Activated CD4-positive, alpha-beta T cell treated with anti-CD3 and anti-CD28 coated beads for 48 hours (primary cell): ENCODE measurements at regions not wholly inside any gene's neighbourhood (a gene's known extent, or its start where the extent isn't known, plus 50 kb on each side); places are given as distances from the start of the nearest gene placed in this dataset.
"Not testable (repeated sequence)": the region's sequence is repeated elsewhere in the genome, so short reads cannot be mapped to it uniquely, and the experiment has no call there.

Experiments
- DNase-seq: peaks from one replicate; pipeline ENCODE4 v3.0.0-alpha.2; 2020

DNA sequence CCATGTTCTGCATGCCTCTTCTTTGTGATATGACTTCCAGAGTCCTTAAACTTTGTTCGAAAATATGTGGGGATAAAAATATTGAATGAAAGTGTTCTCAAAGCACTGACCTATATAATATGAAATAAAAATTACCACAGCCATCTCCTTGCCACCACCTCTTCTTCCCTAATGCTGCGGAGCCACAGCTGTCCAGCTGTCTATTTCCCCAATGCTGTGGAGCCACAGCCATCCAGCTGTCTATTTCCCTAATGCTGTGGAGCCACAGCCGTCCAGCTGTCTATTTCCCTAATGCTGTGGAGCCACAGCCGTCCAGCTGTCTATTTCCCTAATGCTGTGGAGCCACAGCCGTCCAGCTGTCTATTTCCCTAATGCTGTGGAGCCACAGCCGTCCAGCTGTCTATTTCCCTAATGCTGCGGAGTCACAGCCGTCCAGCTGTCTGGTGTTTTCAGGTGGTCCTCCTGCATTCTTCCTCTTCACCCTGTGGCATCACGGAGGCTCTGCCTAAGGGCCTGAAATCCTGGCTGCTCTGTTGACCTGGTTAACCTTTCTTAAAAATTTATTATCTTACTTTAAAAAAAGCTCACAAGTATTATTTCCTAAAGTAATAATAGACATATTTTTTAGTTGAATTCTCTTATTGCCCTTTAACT, 266.1 kb upstream of the MEX3C start:
- no peak for DNase-seq

DNA sequence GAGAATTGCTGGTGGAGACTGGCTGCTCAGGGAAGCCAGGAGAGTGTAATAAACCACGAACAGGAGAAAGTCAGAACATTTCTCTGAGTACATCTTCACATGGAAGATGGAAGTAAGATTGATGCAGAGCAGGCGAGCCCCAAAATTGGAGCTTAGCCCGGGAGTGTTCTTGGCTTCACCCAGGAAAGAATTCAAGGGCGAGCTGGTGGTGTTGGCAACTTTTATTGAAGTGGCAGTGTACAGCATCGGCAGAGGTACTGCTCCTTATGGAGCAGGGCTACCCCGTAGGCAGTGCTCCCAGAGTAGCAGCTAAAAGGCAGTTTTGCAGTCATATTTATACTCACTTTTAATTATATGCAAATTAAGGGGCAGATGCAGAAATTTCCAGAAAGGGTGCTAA, 281.4 kb upstream of the MEX3C start:
- DNase-seq = no peak

DNA sequence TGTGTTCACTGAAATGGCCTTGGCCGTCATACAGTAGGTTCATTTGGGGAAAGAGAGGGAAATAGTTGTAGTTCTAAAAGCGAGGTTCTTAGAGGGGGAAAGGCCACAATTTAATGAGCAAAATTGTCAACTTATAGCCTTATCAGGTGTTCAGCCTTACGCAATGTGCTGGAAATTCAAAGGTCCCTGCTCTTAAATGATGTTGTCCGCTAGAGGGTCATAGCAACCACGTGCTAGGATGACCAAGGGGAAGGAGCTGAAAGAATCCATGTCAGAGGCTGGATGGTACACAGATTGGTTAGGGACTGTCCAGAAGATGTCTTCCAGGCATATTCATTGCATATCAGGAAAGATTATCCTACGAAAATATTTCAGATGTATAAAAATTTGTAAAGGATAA, 282.3 kb upstream of the MEX3C start:
- DNase-seq = no peak

DNA sequence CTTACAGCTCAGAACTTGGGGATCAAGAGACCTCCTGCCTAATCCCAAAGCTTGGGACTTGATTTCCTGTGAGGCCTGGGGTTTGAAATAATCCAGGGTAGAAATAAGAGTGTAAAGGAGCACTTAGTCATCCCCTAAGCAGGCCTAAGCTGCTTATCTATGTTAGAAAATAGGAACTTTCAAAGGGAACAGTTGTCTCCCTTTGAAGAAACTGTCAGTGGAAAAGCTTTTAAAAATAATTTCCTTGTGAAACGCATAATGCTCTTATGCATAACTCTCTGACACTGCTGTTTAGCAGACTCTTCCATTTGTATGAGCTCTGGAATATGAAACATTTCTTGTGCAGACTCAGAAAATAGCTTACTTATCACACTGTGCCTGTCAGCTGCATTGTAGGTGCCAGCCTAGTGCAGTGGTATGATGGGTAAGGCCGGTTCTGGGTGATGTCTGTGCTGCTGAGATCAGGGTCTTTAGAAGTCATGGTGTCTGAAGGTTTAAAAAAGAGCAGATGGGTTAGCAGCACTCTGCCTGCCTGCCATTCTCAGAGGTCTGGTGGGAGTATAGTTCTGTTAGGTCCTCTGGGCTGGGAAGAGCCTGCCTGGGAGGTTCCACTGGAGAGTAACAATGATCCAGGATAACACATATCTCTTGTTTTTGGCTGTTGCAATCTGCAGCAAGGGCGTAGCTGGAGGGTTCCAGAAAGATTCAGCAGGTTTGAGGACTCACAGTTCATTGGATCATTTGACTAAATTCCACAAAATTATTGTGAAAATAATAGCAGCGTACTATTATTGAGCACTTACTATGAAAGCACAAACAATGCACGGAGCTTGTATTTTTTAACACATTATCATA, 283.2 kb upstream of the MEX3C start:
- no peak for DNase-seq

DNA sequence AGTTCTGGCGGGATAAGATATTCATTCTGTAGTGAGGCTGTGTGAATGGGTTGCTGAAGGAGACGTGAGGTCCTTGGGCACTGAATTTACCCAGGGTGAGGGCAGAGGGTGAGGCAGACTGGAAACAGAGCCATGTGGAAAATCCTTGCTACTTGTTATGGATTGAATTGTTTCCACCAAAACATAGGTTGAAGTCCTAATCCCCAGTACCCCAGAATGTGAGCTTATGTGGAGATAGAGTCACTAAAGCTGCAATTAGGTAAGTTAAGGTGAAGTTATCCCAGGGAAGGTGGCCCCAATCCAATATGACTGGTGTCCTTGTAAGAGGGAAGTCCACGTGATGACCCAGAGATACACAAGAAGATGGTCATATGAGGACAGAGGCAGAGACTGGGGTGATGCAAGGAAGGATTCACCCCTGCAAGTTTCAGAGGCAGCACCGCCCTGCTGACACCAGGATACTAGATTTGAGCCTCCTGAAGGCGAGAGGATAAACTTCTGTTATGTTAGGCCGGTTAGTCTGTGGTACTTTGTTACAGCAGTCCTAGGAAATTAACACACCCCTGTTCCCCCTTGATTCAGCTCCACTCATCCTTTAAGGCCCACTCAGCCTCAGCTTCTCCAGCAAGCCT, 289.4 kb upstream of the MEX3C start:
- DNase-seq = no peak

DNA sequence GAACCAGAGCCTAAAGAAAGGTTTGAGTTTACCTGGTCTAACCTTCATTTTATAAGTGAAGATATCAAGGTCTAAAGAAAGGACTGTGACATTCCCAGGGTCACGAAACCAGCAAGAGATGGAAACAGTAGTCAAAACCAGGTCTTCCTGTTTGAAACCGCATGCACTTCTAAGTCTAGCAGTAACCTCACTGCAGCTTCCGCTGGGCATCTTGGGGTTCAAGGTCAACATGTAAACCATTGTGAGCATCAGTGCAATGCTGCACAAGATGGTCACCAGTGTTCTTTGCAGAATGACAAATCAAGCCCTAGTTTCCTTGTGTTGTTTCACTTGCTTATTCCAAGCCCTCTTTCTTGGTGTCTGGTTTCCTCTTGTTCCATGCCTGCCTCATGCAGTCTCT, 292.9 kb upstream of the MEX3C start:
- no peak for DNase-seq

DNA sequence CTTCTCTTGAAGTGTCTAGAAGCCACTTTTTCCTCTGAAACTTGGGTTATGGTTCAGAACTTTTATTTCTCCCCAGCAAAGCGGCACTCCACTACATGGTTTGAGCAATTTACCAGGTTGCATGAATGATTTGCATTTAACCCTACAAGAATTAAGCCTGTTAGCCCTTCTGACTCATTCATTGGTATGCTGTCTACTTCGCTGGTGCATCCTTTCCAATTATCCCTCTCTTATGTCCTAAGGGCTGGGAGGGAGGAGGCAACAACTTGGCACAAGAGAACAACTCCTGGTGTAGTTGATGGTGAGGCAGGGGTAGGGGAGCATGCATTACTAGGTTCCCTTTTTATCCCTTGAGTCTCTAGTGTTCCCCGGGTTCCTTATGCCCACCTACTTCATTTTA, 293.4 kb upstream of the MEX3C start:
- no peak for DNase-seq

DNA sequence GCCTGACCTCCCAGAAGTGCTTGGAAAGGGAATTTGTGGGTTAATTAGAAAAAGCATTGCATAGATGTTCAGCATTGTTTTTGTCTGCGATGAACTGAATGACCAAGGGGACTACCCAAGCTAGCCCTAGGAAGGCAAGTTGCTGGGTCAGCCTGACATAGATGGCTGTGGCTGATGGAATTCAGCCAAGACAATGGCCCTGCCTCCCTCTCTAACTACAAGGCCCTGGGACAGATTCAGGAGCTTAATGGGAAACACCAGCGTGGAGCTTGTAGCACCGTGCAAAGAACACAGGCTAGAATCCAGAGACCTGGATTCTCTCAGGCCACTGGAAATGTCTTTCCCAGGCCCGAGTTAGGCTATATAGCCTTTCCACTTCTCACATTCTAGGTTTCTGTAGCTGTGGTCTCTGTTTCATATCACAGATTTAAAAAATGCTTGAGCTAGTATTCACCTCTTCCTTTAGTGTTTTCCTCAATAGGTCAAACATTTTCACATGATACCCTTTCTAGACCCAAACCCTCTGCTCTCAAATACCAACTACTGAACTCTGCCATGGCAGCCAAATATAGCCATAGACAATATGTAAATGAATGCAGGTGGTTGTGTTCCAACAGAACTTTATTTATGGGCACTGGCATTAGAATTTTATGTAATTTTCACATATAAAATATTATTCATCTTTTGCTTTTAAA, 294.3 kb upstream of the MEX3C start:
- no peak for DNase-seq

DNA sequence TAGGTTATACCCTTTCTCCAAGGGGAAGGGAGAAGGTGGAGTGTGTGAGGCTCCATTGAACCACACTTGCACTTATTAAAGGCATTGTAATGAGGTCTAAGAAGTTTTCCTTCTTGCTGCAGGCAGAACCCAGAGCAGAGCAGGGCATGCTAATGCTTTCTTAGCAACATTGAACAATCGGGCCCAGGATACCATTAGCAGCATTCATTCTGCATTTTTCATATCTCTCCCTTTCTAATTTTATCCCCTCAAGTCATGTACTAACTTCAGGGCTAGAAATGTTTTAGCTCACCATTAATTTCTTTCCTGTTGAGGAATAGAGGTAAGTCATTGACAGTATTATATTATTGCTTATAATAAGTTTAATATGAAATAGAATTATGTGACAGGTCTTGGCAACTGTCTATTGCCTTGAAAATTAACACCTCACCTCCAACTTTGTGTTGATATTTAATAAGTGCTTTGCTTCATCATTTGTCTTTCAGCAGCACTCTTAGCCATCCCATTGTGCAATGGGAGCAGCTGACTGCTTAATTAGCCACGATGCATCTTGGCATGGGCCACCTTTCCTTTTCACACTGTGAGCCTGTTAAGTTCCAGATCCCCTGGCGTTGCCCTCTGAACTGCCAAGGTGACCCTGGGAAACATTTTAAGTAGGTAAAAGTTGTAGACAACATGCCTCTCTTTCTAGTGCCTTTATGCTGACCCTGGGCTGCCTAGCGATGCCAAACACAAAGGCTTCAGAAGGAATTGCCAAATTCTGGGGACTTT, 300.8 kb upstream of the MEX3C start:
- DNase-seq = no peak

DNA sequence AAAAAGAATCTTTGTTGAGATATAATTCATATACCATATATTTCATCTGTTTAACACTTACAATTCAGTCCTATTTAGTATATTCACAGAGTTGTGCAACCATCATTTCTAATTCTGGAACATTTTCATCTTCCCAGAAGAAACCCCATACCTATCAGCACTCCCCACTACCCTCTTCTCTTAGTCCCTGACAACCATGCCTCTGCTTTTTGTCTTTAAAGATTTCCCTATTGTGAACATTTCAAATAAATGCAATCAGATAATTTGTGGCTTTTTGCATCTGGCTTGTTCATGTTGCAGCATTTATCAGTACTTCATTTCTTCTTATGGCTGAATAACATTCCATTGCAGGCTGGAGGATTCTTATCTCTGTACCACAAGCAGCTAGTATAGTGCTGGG, 305.9 kb upstream of the MEX3C start:
- DNase-seq = no peak

DNA sequence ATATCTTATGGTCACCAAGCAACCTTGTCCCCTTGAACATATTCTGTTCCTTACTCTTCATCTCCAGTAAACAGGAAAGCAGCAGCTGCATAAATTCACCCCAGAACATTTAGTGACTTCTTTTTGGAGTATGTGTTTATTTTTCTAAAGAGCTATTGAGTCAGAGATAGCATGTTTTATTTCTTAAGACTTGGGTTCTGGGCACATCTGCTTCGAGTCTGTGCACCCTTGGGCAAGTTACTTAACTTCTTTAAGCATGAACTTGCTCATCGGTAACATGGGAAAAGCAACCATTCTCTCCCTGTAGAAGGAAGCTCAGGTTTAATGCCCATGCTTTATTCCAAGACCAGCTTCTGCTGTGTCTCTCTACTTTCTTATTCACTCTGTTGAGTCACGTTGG, 309.3 kb upstream of the MEX3C start:
- DNase-seq = no peak

DNA sequence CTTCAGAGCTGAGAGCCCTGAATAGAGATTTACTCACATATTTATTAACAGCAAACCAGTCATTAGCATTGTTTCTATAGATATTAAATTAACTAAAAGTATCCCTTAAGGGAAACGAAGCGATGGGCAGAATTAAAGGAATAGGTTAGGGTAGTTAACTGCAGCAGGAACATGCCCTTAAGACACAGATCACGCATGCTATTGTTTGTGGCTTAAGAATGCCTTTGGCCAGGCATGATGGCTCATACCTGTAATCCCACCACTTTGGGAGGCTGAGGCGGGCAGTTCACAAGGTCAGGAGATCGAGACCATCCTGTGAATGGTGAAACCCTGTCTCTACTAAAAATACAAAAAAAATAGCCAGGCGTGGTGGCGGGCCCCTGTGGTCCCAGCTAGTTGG, 310.9 kb upstream of the MEX3C start:
- DNase-seq = not testable (repeated sequence)

DNA sequence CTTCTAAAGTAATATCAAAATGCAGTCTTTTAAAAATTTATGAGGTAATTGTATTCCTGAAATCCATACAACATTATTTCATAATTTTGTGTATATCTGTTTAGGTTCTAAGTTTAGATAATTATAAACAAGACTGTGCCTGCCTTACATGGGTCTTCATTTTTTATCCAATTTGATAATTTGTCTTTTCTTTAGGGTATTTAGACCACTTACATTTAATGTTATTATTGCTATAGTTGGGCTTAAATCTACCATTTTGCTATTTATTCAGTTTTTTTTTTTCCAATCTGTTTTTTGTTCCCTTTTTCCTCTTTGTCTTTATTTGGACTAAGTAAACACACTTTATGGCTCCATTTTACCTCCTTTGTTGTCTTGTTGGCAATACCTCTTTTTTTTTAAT, 312.5 kb upstream of the MEX3C start:
- DNase-seq = no peak

DNA sequence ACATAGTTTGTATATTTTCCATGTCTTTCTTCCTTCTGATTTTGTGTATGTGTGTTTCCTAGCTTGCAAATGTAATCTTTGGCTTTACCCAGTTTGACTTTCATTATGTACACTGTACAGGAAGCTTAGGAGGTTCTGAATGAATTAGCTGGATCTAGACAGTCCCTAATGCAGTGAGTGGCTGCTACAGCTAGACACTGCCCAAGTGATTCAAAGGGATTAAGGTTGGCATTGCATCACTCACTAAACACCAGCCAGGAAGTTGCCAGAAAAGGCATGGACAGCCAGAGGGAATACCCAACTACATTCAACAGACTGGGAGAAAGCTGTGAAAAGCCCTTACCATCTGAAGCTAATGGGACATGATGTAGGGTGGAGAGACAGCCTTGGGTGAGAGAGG, 316.0 kb upstream of the MEX3C start:
- DNase-seq = no peak

DNA sequence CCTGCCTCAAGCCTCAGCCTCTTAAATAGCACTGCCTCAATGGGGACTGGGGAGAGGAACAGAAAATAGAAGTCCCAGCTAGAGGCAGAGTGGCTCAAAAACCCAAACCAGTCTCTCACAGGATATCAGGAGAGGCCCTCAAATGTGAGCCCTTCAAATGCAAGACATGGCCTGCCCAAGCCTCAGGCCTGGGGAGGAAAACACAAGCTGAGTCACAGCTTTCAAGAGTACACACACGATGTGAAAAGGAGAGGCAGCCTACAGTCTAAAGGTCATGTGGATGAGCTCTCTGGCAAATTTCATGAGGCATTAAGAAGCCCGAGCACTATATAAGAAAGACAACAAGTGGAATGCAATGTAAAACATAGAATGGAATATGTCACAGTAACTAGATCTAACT, 316.6 kb upstream of the MEX3C start:
- no peak for DNase-seq

DNA sequence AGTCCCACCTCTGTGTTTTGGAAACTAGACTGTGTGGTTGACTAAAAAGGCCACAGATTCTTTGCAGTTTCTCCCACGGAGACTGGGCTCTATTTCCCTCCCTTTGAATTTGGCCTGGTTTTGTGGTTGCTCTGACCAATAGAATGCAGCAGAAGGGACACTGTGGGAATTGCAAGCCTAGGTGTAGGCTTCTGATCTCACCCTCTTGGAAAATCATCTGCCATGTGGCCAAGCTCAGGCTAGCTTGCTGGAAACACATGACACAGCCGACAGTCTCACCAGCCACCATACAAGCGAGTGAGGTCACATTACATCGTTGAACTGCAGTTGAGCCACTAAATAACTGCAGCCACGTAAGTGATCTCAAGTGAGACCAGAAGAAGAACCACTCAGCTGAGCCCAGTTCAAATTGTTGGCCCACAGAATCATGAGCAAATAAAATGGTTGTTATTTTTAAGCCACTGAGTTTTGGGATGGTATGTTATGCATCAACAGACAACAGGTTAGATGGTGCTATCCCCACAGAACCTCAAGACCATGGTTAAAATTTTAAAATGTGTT, 319.1 kb upstream of the MEX3C start:
- DNase-seq = no peak

DNA sequence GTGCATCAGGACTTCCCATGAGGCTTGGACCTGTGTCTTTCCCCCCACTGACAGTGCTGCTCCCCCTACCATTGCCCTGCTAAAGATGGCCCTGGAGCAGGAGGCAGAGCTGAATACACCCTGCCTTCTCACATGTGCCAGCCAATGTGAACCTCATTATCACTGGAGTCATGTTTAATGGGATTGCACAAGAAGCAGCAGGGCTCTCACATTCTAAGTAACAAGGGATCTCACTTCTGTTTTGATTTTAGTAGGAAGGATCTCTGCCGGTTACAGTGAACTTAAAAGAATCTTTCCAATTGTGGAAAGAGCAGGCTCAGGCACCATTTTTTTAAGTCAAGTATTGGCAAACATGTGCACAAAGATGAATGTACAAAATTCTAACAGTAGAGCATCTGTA, 322.1 kb upstream of the MEX3C start:
- no peak for DNase-seq

DNA sequence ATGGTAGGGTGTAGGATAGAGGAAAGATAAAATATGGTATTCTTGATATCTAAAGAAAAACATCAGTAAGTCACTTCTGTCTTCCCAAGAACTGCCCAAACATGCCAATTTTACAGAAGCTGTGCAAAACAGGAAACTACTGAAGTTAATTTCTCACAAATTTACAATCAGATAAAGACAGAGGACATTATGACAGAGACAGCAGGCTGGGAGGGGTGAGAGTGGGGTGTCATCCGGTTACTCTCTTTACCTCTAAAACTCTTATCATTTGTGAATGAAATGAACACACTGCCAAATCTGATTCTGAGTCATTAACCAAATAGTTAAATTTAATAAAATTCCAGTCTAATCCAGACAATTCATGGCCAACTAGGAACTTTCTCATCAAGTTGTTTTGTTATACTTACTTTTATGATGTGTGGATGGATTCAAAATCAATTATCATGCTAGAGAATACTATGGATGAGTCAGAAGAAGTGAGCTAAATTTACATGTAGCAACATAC, 323.2 kb upstream of the MEX3C start:
- no peak for DNase-seq

DNA sequence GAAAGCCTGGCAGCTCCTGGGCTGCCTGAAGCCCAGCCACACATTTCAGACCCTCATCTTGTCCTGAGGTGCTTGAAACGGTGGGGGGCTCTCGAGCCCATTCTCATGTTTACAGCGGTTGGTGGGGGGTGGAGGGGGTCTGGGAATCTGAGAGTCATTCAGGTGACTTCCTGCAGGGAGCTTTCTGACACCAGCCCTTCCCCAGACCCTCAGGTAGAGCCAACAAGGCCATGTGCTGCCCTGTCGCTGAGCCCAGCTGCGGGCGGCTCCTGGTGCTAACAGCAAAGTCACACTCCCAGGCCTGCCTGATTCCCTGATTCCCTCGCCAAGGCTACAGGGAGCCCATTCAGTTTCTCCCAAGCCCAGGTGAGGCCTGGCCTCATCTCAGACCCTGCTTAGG, 324.9 kb upstream of the MEX3C start:
- no peak for DNase-seq

DNA sequence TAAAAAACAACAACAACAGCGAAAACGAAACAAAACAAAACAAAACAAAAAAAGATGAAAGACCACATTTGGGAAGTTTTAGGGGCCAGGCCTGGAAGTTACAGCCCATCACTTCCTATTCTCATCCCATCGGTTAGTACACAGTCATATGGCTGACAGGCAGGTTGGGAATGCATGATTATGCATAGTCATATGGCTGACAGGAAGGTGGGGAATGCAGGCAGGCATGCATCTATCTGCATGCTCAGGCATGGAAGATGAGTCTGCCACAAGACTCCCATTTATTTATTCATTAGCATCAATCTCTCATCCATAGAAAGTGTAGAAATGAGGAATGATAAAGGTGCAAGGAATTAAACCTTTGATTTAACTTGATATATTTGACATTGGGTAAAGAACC, 325.3 kb upstream of the MEX3C start:
- no peak for DNase-seq

DNA sequence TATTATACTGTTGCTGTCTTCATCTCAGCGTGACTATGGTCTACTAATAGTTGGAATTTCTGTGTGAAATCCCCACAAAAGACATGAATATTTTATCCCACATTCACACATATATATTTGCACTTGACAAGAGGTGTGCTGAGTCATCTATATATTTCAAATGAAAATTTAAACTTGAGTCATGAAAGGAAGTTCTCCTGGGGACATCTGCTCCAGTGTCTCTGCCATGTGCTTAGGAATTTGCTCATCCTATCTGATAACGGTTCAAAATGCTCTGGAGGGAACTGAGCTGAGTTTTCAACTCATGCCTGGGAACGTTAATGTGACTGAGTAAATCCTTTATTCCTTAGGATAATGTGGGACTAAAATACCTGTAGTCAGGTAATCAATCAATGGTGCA, 326.2 kb upstream of the MEX3C start:
- DNase-seq = no peak
